HepG2 (cell line): ENCODE measurements at regions not wholly inside any gene's neighbourhood (a gene's known extent, or its start where the extent isn't known, plus 50 kb on each side); places are given as distances from the start of the nearest gene placed in this dataset.

ENCODE experiments used
- BRD4 ChIP-seq: sonication (generic); formaldehyde crosslinking; IDR thresholded peaks from 2 replicates; pipeline ENCODE4 v1.4.0; 2020; ENCODE audit warnings: missing genetic modification reagents
- CEBPG ChIP-seq: IDR thresholded peaks from 2 replicates; pipeline ENCODE4 v1.6.1; 2016
- EP300 ChIP-seq, 3 experiments: sonication (generic) in 1 of 3; formaldehyde crosslinking in 1 of 3; IDR thresholded peaks; 2 replicates each; pipeline versions ENCODE4 v1.5.1 to v1.6.1; 2011 to 2020; ENCODE audit warnings: low read depth in 2 of 3, low read length in 2 of 3, borderline replicate concordance in 1 of 3, improper control_type of control experiment in 1 of 3, mild to moderate bottlenecking in 1 of 3, missing genetic modification reagents in 1 of 3, moderate library complexity in 1 of 3
- FOXO1 ChIP-seq: sonication (generic); formaldehyde crosslinking; IDR thresholded peaks from 2 replicates; pipeline ENCODE4 v1.4.0; 2020; ENCODE audit warnings: missing genetic modification reagents
- GATAD2A ChIP-seq: IDR thresholded peaks from 2 replicates; pipeline ENCODE4 v1.6.1; 2016
- HOXA3 ChIP-seq: sonication (generic); formaldehyde crosslinking; IDR thresholded peaks from 2 replicates; pipeline ENCODE4 v1.5.0; 2020; ENCODE audit warnings: missing genetic modification reagents
- KMT2B ChIP-seq: IDR thresholded peaks from 2 replicates; pipeline ENCODE4 v1.6.1; 2016; ENCODE audit warnings: missing genetic modification reagents, missing compliant biosample characterization
- MED13 ChIP-seq: sonication (generic); formaldehyde crosslinking; IDR thresholded peaks from 2 replicates; pipeline ENCODE4 v1.5.0; 2020; ENCODE audit warnings: missing genetic modification reagents
- MIER3 ChIP-seq: IDR thresholded peaks from 2 replicates; pipeline ENCODE4 v1.6.1; 2016; ENCODE audit warnings: missing compliant biosample characterization, borderline replicate concordance
- NCOA2 ChIP-seq: sonication (generic); formaldehyde crosslinking; IDR thresholded peaks from 2 replicates; pipeline ENCODE4 v1.8.0; 2022; ENCODE audit warnings: inconsistent platforms
- NR2F6 ChIP-seq, 2 experiments: IDR thresholded peaks; 2 replicates each; pipeline ENCODE4 v1.6.1; 2016; ENCODE audit warnings: antibody characterized with exemption in 1 of 2, mild to moderate bottlenecking in 1 of 2
- POLR2AphosphoS5 ChIP-seq: IDR thresholded peaks from 2 replicates; pipeline ENCODE4 v1.6.1; 2012; ENCODE audit warnings: low read depth, low read length
- SOX13 ChIP-seq, 3 experiments: fragments of 450-650 bp in 1 of 3; sonication (generic) in 1 of 3; formaldehyde crosslinking in 1 of 3; IDR thresholded peaks in 2 of 3; conservative IDR thresholded peaks in 1 of 3; 2 replicates each; pipeline versions ENCODE4 v1.5.0 to v1.6.1; 2016 to 2020; ENCODE audit warnings: antibody characterized with exemption in 1 of 3, mild to moderate bottlenecking in 1 of 3, missing compliant biosample characterization in 1 of 3, missing genetic modification reagents in 1 of 3, moderate library complexity in 1 of 3
- SP4 ChIP-seq: sonication (generic); formaldehyde crosslinking; IDR thresholded peaks from 2 replicates; pipeline ENCODE4 v1.8.1; 2023; ENCODE audit warnings: mild to moderate bottlenecking, missing genetic modification reagents
- STAG1 ChIP-seq: sonication (generic); formaldehyde crosslinking; IDR thresholded peaks from 2 replicates; pipeline ENCODE4 v1.4.0; 2020; ENCODE audit warnings: missing genetic modification reagents
- TFAP4 ChIP-seq: sonication (generic); IDR thresholded peaks from 2 replicates; pipeline ENCODE4 v1.6.1; 2016; ENCODE audit warnings: low read depth, borderline replicate concordance
- TOPORS ChIP-seq: sonication (generic); formaldehyde crosslinking; IDR thresholded peaks from 2 replicates; pipeline ENCODE4 v1.8.0; 2023; ENCODE audit warnings: mild to moderate bottlenecking, missing genetic modification reagents
- ZBTB7B ChIP-seq: sonication (generic); formaldehyde crosslinking; IDR thresholded peaks from 2 replicates; pipeline ENCODE4 v1.4.0; 2020; ENCODE audit warnings: missing genetic modification reagents
- ZFAT ChIP-seq: sonication (generic); formaldehyde crosslinking; conservative IDR thresholded peaks from 2 replicates; pipeline ENCODE4 v1.8.1; 2023; ENCODE audit warnings: missing genetic modification reagents, inconsistent platforms
- ZNF672 ChIP-seq: sonication (generic); formaldehyde crosslinking; IDR thresholded peaks from 2 replicates; pipeline ENCODE4 v1.8.1; 2022; ENCODE audit warnings: missing genetic modification reagents
- ZNF772 ChIP-seq: sonication (generic); formaldehyde crosslinking; IDR thresholded peaks from 2 replicates; pipeline ENCODE4 v1.5.0; 2020; ENCODE audit warnings: mild to moderate bottlenecking, missing genetic modification reagents
- ZSCAN9 ChIP-seq: IDR thresholded peaks from 2 replicates; pipeline ENCODE4 v1.6.1; 2016; ENCODE audit warnings: borderline replicate concordance
- TF ChIP-seq, protein P1 (sequence below): IDR thresholded peaks from 2 replicates; pipeline ENCODE4 v1.4.0; 2020; ENCODE audit warnings: mild to moderate bottlenecking, missing genetic modification reagents
- TF ChIP-seq, protein P2 (sequence below): sonication (generic); formaldehyde crosslinking; IDR thresholded peaks from 2 replicates; pipeline ENCODE4 v1.5.0; 2020; ENCODE audit warnings: mild to moderate bottlenecking, missing genetic modification reagents, moderate library complexity
- TF ChIP-seq, protein P3 (sequence below): IDR thresholded peaks from 2 replicates; pipeline ENCODE4 v1.6.1; 2016; ENCODE audit warnings: low read depth

DNA sequence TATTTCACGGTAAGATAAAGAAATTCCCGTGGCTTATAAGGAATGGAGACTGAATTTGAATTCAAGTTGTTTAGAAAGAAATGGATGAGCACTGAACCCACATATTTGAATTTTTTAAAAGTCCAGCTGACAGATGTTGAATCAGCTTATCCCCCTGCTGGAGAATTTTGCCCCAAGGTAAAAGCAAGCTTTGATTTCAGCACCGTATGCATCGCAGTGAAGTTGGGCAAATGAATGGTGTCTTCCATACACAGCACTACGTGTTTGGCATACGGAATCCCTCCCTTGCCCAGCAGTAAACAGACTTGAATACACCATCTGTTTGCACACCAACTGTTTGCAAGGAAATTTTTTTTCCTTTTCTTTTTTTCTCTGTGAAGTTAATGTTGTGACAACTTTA is 77.5 kb upstream of the PEG3 start (continued):
- TF ChIP-seq, protein P1, sequence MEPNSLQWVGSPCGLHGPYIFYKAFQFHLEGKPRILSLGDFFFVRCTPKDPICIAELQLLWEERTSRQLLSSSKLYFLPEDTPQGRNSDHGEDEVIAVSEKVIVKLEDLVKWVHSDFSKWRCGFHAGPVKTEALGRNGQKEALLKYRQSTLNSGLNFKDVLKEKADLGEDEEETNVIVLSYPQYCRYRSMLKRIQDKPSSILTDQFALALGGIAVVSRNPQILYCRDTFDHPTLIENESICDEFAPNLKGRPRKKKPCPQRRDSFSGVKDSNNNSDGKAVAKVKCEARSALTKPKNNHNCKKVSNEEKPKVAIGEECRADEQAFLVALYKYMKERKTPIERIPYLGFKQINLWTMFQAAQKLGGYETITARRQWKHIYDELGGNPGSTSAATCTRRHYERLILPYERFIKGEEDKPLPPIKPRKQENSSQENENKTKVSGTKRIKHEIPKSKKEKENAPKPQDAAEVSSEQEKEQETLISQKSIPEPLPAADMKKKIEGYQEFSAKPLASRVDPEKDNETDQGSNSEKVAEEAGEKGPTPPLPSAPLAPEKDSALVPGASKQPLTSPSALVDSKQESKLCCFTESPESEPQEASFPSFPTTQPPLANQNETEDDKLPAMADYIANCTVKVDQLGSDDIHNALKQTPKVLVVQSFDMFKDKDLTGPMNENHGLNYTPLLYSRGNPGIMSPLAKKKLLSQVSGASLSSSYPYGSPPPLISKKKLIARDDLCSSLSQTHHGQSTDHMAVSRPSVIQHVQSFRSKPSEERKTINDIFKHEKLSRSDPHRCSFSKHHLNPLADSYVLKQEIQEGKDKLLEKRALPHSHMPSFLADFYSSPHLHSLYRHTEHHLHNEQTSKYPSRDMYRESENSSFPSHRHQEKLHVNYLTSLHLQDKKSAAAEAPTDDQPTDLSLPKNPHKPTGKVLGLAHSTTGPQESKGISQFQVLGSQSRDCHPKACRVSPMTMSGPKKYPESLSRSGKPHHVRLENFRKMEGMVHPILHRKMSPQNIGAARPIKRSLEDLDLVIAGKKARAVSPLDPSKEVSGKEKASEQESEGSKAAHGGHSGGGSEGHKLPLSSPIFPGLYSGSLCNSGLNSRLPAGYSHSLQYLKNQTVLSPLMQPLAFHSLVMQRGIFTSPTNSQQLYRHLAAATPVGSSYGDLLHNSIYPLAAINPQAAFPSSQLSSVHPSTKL = peak; percentile 70
- TF ChIP-seq MIER3 (CRISPR knock-in tag) (peak; percentile 32; the same call in 1 of the 2 replicates), NR2F6 (IDR thresholded peaks at IDR 0.05) (no peak), NR2F6 (CRISPR knock-in tag; IDR thresholded peaks at IDR 0.05) (0 out of 2 replicates have a peak, but pooled peaks have one; percentile 25), STAG1 (CRISPR knock-in tag) (peak; percentile 50), FOXO1 (peak; percentile 66), MED13 (CRISPR knock-in tag) (no peak), ZFAT (CRISPR knock-in tag) (peak; percentile 79; the same call in 1 of the 2 replicates), EP300 (IDR thresholded peaks at IDR 0.05; ENCODE audit: low read depth in 2 of 2, low read length in 2 of 2) (peak in 1 of 2 experiments; percentile 53; a peak in 1 of 4 replicates), EP300 (CRISPR knock-in tag; IDR thresholded peaks at IDR 0.05; ENCODE audit: borderline replicate concordance) (no peak), TOPORS (CRISPR knock-in tag) (no peak), ZNF772 (CRISPR knock-in tag) (no peak), POLR2AphosphoS5 (peak; percentile 27; the same call in 1 of the 2 replicates), ZBTB7B (CRISPR knock-in tag) (no peak), SP4 (CRISPR knock-in tag) (no peak), HOXA3 (CRISPR knock-in tag) (peak; percentile 53), NCOA2 (CRISPR knock-in tag) (no peak), ZSCAN9 (peak; percentile 13; the same call in 1 of the 2 replicates), GATAD2A (CRISPR knock-in tag) (peak; percentile 36; the same call in 1 of the 2 replicates), ZNF672 (CRISPR knock-in tag) (no peak), CEBPG (peak; percentile 53), SOX13 (IDR thresholded peaks at IDR 0.05) (no peak), SOX13 (CRISPR knock-in tag; conservative IDR thresholded peaks at IDR 0.05 in 1 of 2, IDR thresholded peaks at IDR 0.05 in 1 of 2) (peak in 1 of 2 experiments; percentile 29; a peak in 1 of 4 replicates), TFAP4 (peak; percentile 29; the same call in 1 of the 2 replicates), KMT2B (CRISPR knock-in tag) (no peak), BRD4 (0 out of 2 replicates have a peak, but pooled peaks have one; percentile 50)
- TF ChIP-seq, protein P2, sequence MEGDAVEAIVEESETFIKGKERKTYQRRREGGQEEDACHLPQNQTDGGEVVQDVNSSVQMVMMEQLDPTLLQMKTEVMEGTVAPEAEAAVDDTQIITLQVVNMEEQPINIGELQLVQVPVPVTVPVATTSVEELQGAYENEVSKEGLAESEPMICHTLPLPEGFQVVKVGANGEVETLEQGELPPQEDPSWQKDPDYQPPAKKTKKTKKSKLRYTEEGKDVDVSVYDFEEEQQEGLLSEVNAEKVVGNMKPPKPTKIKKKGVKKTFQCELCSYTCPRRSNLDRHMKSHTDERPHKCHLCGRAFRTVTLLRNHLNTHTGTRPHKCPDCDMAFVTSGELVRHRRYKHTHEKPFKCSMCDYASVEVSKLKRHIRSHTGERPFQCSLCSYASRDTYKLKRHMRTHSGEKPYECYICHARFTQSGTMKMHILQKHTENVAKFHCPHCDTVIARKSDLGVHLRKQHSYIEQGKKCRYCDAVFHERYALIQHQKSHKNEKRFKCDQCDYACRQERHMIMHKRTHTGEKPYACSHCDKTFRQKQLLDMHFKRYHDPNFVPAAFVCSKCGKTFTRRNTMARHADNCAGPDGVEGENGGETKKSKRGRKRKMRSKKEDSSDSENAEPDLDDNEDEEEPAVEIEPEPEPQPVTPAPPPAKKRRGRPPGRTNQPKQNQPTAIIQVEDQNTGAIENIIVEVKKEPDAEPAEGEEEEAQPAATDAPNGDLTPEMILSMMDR (CRISPR knock-in tag) = peak; percentile 42
- TF ChIP-seq, protein P3, sequence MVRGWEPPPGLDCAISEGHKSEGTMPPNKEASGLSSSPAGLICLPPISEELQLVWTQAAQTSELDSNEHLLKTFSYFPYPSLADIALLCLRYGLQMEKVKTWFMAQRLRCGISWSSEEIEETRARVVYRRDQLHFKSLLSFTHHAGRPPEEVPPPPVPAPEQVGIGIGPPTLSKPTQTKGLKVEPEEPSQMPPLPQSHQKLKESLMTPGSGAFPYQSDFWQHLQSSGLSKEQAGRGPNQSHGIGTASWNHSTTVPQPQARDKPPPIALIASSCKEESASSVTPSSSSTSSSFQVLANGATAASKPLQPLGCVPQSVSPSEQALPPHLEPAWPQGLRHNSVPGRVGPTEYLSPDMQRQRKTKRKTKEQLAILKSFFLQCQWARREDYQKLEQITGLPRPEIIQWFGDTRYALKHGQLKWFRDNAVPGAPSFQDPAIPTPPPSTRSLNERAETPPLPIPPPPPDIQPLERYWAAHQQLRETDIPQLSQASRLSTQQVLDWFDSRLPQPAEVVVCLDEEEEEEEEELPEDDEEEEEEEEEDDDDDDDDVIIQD = 0 out of 2 replicates have a peak, but pooled peaks have one; percentile 27
